ENCODE measurements at regions not wholly inside any gene's neighbourhood (a gene's known extent, or its start where the extent isn't known, plus 50 kb on each side); places are given as distances from the start of the nearest gene placed in this dataset.

DNA sequence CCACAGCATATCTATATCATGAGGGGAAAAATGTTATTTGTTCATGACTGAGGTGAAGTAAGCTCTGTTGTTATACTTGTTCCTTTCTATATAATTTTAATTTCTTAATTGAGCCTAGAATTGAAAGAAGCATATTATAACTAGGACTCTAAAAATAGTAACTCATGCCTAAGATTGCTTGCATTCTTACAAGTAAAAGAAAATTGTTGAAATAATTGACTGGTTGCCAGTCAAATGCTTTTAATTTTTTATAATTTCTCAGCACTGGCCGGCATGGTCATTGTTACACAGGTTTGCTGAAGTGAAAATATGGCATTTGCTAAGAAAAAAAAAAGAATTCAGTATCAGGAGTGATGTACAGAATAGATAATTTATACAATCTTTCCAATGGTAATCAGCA is 104.8 kb downstream of the GASK1B start:
- no peak overlapping the region for H3K4ac ChIP-seq (ENCODE audit: low read depth, low read length)

DNA sequence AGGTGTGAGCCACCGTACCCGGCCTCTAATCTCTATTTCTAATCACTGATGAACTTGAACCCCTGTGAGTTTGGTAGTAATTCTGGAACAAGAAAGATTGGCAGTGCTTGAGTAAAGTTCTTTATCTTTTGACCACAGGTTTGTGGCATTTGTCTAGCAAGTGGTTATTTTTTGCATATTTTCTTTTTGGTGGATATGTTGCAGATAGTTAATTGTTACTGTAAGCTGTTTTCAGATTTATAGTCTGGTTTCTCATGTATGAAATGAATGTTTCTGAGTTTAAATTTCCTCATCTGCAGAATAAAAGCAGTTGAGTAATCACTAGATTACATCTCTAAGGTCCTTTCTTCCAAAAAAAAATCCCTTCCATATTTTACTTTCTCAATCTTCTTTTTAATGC is 105.2 kb downstream of the GASK1B start:
- Histone ChIP-seq H3K79me2 (ENCODE audit: control insufficient read depth, insufficient read depth, low read length, poor library complexity) (no peaks in the 10 kb centered on the region), H2BK12ac (ENCODE audit: low read length) (no peak overlapping the region), H3K18ac (ENCODE audit: low read length) (no peak overlapping the region), H4K91ac (ENCODE audit: low read depth, low read length) (no peak overlapping the region), H4K12ac (ENCODE audit: low read depth, low read length) (no peak overlapping the region), H2AK5ac (ENCODE audit: low read length) (no peak overlapping the region), H2AFZ (ENCODE audit: insufficient read depth, low read length, poor library complexity) (no peak overlapping the region), H3K4me3 (ENCODE audit: low read depth, low read length) (no peak overlapping the region), H3K27ac (ENCODE audit: low read depth, low read length) (no peak overlapping the region), H3K4me2 (ENCODE audit: low read length) (no peak overlapping the region), H3K79me1 (ENCODE audit: low read length) (no peaks in the 10 kb centered on the region), H2BK120ac (ENCODE audit: insufficient read depth, low read length, poor library complexity) (no peak overlapping the region), H3K14ac (ENCODE audit: low read length) (no peak overlapping the region), H3K27me3 (ENCODE audit: insufficient read depth, low read length) (no peaks in the 10 kb centered on the region), H3K9me3 (ENCODE audit: insufficient read depth, low read depth, low read length) (no peaks in the 10 kb centered on the region), H3K23ac (ENCODE audit: low read length) (no peak overlapping the region), H3K9ac (ENCODE audit: low read length) (no peak overlapping the region), H3K4me1 (ENCODE audit: control insufficient read depth in 1 of 2, insufficient read depth in 2 of 2, low read length in 2 of 2) (no peaks in the 10 kb centered on the region), H3K4ac (ENCODE audit: low read depth, low read length) (no peak overlapping the region), H4K8ac (ENCODE audit: low read depth, low read length) (no peak overlapping the region), H2BK5ac (ENCODE audit: low read depth, low read length, poor library complexity) (no peak overlapping the region), H3K36me3 (ENCODE audit: control insufficient read depth in 1 of 2, insufficient read depth in 2 of 2, low read length in 2 of 2) (no peaks in the 10 kb centered on the region)
- WGBS (ENCODE audit: extremely low coverage, insufficient coverage, insufficient read length), result no CpG with 5 or more reads among the region's 2 CpGs
- DNase-seq, result peak in 1 of 2 donors; percentile 13

More for the DNA sequence above, 104.8 kb downstream of the GASK1B start:
- H3K9ac ChIP-seq (ENCODE audit: low read length), result no peak overlapping the region
- H3K9me3 ChIP-seq (ENCODE audit: insufficient read depth, low read depth, low read length), result no peaks in the 10 kb centered on the region
- no peaks in the 10 kb centered on the region for H3K79me1 ChIP-seq (ENCODE audit: low read length)
- H2BK120ac ChIP-seq (ENCODE audit: insufficient read depth, low read length, poor library complexity), result no peak overlapping the region
- no peak overlapping the region for H3K18ac ChIP-seq (ENCODE audit: low read length)
- H3K27ac ChIP-seq (ENCODE audit: low read depth, low read length), result no peak overlapping the region
- no peak overlapping the region for H3K14ac ChIP-seq (ENCODE audit: low read length)
- H4K91ac ChIP-seq (ENCODE audit: low read depth, low read length), result no peak overlapping the region
- no peaks in the 10 kb centered on the region for H3K27me3 ChIP-seq (ENCODE audit: insufficient read depth, low read length)
- H3K79me2 ChIP-seq (ENCODE audit: control insufficient read depth, insufficient read depth, low read length, poor library complexity), result no peaks in the 10 kb centered on the region
- no peak overlapping the region for H2AFZ ChIP-seq (ENCODE audit: insufficient read depth, low read length, poor library complexity)
- WGBS (ENCODE audit: extremely low coverage, insufficient coverage, insufficient read length), result no CpG with 5 or more reads among the region's 1 CpG
- no peak overlapping the region for H3K4me3 ChIP-seq (ENCODE audit: low read depth, low read length)
- H3K4me1 ChIP-seq (ENCODE audit: control insufficient read depth in 1 of 2, insufficient read depth in 2 of 2, low read length in 2 of 2), result no peaks in the 10 kb centered on the region
- DNase-seq, result peak in 1 of 2 donors; percentile 41
- H2AK5ac ChIP-seq (ENCODE audit: low read length), result no peak overlapping the region
- no peak overlapping the region for H4K12ac ChIP-seq (ENCODE audit: low read depth, low read length)
- no peak overlapping the region for H2BK5ac ChIP-seq (ENCODE audit: low read depth, low read length, poor library complexity)
- no peak overlapping the region for H3K4me2 ChIP-seq (ENCODE audit: low read length)
- no peak overlapping the region for H3K23ac ChIP-seq (ENCODE audit: low read length)
- no peak overlapping the region for H2BK12ac ChIP-seq (ENCODE audit: low read length)
- H3K36me3 ChIP-seq (ENCODE audit: control insufficient read depth in 1 of 2, insufficient read depth in 2 of 2, low read length in 2 of 2), result no peaks in the 10 kb centered on the region
- no peak overlapping the region for H4K8ac ChIP-seq (ENCODE audit: low read depth, low read length)

DNA sequence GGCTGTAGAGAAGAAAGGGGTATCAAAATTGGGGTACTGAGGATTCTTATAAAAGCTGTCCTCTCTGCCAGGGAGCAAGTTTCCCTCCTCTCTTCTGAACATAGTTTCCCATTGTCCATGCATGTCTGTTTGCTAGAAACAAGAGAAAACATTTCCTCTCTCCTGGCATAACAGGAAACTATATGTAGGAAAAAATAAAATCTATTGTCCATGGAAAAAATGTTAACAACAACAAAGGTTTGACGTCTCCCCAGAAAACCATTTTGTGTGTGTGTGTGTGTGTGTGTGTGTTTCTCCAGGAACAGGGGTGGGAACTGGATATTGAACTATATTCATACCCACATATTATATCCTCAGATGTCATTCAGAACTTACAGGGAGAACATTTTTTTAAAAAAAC is 107.2 kb downstream of the GASK1B start:
- no peak overlapping the region for H2BK5ac ChIP-seq (ENCODE audit: low read depth, low read length, poor library complexity)
- no peak overlapping the region for H4K8ac ChIP-seq (ENCODE audit: low read depth, low read length)
- H3K4me3 ChIP-seq (ENCODE audit: low read depth, low read length), result no peak overlapping the region
- no peaks in the 10 kb centered on the region for H3K4me1 ChIP-seq (ENCODE audit: control insufficient read depth in 1 of 2, insufficient read depth in 2 of 2, low read length in 2 of 2)
- no peak overlapping the region for H2BK120ac ChIP-seq (ENCODE audit: insufficient read depth, low read length, poor library complexity)
- H3K4me2 ChIP-seq (ENCODE audit: low read length), result no peak overlapping the region
- H3K9ac ChIP-seq (ENCODE audit: low read length), result no peak overlapping the region
- H3K14ac ChIP-seq (ENCODE audit: low read length), result no peak overlapping the region
- H4K91ac ChIP-seq (ENCODE audit: low read depth, low read length), result no peak overlapping the region
- H3K23ac ChIP-seq (ENCODE audit: low read length), result no peak overlapping the region
- H2AK5ac ChIP-seq (ENCODE audit: low read length), result no peak overlapping the region
- no peaks in the 10 kb centered on the region for H3K79me2 ChIP-seq (ENCODE audit: control insufficient read depth, insufficient read depth, low read length, poor library complexity)
- no peaks in the 10 kb centered on the region for H3K9me3 ChIP-seq (ENCODE audit: insufficient read depth, low read depth, low read length)
- no peak overlapping the region for H2AFZ ChIP-seq (ENCODE audit: insufficient read depth, low read length, poor library complexity)
- H2BK12ac ChIP-seq (ENCODE audit: low read length), result no peak overlapping the region
- no peak overlapping the region for H3K4ac ChIP-seq (ENCODE audit: low read depth, low read length)
- no peaks in the 10 kb centered on the region for H3K27me3 ChIP-seq (ENCODE audit: insufficient read depth, low read length)
- no peak overlapping the region for H4K12ac ChIP-seq (ENCODE audit: low read depth, low read length)
- H3K79me1 ChIP-seq (ENCODE audit: low read length), result no peaks in the 10 kb centered on the region
- DNase-seq, result no peak
- H3K36me3 ChIP-seq (ENCODE audit: control insufficient read depth in 1 of 2, insufficient read depth in 2 of 2, low read length in 2 of 2), result no peaks in the 10 kb centered on the region
- H3K27ac ChIP-seq (ENCODE audit: low read depth, low read length), result no peak overlapping the region
- H3K18ac ChIP-seq (ENCODE audit: low read length), result no peak overlapping the region
- no CpG with 5 or more reads among the region's 1 CpG for WGBS (ENCODE audit: extremely low coverage, insufficient coverage, insufficient read length)

DNA sequence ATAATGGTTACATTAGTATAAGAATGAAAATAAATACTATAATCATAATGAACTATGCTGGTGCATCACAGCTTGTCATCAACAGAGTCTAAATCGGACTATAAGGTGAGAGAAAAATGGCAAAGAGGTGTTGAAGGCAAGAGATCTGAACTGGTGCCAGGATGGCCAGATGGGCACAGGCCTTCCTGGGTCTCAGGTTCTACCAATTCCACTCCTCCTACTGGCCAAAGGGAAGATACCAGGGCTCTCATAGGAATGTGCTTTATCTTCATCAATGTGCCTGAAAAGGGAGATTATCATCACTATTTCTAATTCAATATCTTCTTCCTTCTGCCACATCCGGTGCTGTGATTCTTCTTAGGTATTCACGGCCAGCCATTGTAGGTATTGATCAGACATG is 107.6 kb downstream of the GASK1B start:
- Histone ChIP-seq H2BK12ac (ENCODE audit: low read length) (no peak overlapping the region), H2BK5ac (ENCODE audit: low read depth, low read length, poor library complexity) (no peak overlapping the region), H4K12ac (ENCODE audit: low read depth, low read length) (no peak overlapping the region), H2BK120ac (ENCODE audit: insufficient read depth, low read length, poor library complexity) (no peak overlapping the region), H3K27me3 (ENCODE audit: insufficient read depth, low read length) (no peaks in the 10 kb centered on the region), H3K4me2 (ENCODE audit: low read length) (no peak overlapping the region), H3K27ac (ENCODE audit: low read depth, low read length) (no peak overlapping the region), H4K8ac (ENCODE audit: low read depth, low read length) (no peak overlapping the region), H3K23ac (ENCODE audit: low read length) (no peak overlapping the region), H3K9ac (ENCODE audit: low read length) (no peak overlapping the region), H4K91ac (ENCODE audit: low read depth, low read length) (no peak overlapping the region), H3K18ac (ENCODE audit: low read length) (no peak overlapping the region), H3K9me3 (ENCODE audit: insufficient read depth, low read depth, low read length) (no peaks in the 10 kb centered on the region), H3K4ac (ENCODE audit: low read depth, low read length) (no peak overlapping the region), H3K4me1 (ENCODE audit: control insufficient read depth in 1 of 2, insufficient read depth in 2 of 2, low read length in 2 of 2) (no peaks in the 10 kb centered on the region), H3K14ac (ENCODE audit: low read length) (no peak overlapping the region), H3K79me2 (ENCODE audit: control insufficient read depth, insufficient read depth, low read length, poor library complexity) (no peaks in the 10 kb centered on the region), H2AFZ (ENCODE audit: insufficient read depth, low read length, poor library complexity) (no peak overlapping the region), H3K36me3 (ENCODE audit: control insufficient read depth in 1 of 2, insufficient read depth in 2 of 2, low read length in 2 of 2) (no peaks in the 10 kb centered on the region), H2AK5ac (ENCODE audit: low read length) (no peak overlapping the region), H3K79me1 (ENCODE audit: low read length) (no peaks in the 10 kb centered on the region), H3K4me3 (ENCODE audit: low read depth, low read length) (no peak overlapping the region)
- WGBS (ENCODE audit: extremely low coverage, insufficient coverage, insufficient read length), result no CpG with 5 or more reads among the region's 3 CpGs
- DNase-seq, result no peak

Data from trophoblast cell (in vitro differentiated cells and primary cell).